Stimulated activated CD4-positive, alpha-beta T cell treated with anti-CD3 and anti-CD28 coated beads, Interleukin-1b, Interleukin-23, amount 100 ng/mL, for 24 hours (primary cell): ENCODE measurements at regions not wholly inside any gene's neighbourhood (a gene's known extent, or its start where the extent isn't known, plus 50 kb on each side); places are given as distances from the start of the nearest gene placed in this dataset.

Experiments
- DNase-seq, 4 experiments: peaks; one replicate each; pipeline ENCODE4 v3.0.0-alpha.2; 2020; ENCODE audit warnings: low read depth in 4 of 4, low spot score in 1 of 4

DNA sequence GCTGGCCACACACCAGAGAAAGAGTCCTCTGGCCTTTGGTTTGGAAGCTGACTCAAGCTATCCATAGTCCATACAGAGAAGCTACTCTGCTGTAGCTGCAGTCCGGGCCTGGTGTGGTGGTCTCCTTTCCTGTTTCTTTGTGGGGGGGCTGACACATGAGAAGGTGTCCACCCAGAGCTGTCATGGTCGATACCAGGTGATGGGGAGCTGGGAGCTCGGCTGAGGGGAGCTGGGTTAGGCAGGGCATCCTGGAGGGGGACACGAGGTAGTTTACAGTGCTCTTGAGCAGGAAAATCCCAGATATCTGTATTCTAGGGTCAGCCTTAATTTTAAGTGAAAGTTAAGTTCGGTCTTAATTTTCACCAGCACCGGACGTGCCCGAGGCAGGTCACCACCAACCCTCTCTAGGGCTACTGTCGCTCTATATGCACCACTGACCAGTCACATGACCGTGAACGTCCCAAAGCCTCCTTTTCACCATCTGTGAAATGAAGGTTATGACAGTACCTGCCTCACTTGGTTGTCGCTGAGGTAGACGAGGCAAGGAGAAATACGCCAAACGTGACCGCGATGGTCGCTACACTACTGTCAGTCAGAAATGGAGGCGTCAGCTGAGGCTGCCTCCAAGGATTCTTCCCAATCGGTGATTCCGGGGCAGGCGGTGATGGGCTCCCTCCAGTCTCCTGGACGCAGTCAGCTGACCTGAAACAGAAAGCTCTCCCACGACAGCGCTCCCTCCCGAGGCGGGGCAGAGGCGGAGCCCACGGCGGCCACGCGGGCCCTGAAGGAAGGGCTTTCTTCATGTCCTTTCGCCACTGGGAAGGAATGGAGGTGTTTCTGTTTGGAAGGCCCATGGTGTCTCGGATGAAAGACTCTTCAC, 69.4 kb upstream of the SHH start:
- DNase-seq, result no peak

DNA sequence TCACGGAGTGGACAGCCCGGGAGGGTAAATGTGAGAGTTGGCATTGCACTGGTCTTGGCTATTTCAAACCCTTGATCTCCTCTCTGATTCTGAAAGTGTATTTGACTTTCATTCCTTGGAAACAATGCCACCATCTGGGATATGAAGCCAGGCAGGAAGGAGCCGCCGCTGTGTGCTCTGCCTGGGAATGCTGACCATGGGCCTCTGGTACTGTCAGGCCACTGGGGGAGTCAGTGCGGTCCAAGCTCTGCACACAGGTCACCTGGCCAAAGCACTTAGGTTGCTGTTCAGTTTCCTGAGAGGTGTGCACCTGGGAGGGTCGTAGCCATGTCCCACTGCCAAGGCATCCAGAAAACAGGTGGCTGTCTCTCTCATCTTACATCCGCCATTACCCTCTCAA, 68.5 kb upstream of the SHH start:
- no peak for DNase-seq

DNA sequence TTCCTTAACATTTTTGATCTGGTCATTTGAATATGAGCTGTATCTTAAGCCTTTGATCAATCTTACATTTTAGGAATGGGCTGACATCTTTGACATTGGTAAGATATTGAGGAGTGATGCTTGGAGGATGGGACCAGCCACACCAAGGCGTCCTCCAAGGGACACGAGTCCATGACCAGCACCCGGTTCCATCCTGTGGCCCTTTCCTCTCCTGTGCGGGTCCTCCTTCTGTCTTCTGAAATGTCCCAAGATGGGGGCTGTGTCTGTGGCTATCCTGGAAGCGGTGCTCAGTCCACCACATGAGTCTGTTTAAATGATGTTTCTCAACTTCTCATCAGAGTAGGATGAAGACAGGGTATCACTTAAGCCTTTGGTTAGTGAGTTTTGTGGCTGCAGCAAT, 67.3 kb upstream of the SHH start:
- DNase-seq, result no peak

DNA sequence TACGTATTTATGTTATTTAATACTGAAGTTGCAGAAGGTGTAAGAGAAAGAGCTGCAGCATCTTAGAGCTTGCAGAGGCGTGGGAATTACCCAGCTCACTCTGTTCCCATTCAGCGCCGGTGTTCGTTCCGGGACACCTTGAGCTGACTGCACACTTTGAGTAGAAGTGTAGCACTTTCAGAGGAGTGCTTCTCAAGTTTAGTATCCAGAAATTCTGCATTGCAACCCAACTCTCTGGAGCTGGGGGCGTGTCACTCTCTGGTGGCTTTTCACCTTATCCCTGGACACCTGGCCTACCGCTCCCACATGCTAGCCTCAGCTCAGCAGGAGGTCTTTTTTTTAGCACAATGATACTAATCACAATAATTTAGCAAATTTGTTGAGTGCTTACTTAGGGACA, 66.4 kb upstream of the SHH start:
- no peak for DNase-seq

DNA sequence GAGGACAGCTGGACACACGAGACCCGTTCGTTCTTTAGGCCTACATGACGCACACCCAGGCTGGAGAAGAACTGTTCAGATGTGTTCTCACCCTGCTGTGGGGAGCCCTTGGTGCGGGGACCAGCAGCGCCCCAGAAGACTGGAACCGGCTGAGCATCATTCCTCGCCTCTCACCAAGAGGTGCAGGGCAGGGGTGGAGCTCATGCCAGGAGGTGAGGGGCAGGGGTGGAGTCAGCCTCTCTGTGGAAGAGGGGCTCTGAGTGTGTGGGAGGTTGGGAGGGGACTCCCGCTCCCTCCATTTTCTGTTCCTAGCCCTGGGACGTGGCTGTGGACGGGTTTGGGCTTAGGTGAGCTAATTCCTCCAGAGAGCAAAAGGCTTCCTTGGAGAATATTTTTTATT, 66.0 kb upstream of the SHH start:
- no peak for DNase-seq

DNA sequence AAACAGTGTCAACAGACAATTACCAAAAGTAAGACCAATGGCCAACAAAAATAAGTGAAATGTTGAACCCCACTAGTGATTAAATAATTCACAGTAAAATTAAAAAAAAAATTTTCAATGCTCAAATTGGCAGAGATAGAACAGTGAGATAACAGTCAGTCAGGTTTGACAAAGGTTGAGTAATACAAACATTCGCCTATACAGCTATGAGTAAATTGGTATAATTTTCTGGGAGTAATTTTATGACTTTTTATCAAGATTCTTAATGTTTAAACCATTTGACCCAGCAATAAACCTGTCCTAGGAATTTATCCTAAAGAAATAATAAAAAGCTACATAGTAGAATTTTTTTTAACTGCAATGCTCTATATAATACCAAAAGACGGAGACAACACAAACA, 64.9 kb upstream of the SHH start:
- DNase-seq, result no peak

DNA sequence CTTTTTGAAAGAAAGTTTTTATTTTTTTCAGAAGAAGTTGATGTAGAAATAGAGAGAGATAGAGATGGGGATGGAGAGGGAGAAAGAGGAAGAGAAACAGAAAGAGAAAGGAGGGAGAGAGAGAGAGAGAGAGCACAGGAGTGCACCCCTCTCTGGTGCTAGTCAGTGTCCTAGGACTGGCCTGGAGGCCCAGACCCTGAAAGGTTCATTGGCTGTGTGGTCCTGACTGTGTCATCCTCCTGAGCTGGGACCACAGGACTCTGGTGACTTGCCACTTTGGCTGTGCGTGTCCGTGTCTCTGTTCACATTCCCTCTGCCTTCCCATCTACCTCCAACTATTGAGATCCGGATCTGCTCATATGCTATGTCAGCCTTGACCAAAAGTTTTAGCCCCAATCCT, 62.1 kb upstream of the SHH start:
- no peak for DNase-seq

DNA sequence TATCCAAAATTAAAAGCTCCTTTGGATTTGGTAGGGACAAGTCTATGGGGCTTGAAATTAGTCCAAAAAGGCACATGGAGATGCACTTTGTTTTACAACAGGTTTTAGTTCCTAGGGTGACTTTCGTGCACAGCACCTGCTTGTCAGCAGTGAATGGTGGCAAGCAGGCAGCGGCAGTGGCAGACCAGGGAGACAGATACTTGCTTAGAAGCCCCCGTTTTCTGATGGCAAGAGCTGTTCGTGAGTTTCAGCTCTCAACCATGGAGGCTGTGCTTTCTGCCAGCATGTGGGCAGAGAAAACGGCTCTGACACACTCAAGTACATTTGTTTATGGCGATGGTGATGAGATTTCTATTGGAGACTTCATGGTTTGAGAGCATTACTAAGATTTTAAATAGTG, 61.7 kb upstream of the SHH start:
- DNase-seq, result no peak

DNA sequence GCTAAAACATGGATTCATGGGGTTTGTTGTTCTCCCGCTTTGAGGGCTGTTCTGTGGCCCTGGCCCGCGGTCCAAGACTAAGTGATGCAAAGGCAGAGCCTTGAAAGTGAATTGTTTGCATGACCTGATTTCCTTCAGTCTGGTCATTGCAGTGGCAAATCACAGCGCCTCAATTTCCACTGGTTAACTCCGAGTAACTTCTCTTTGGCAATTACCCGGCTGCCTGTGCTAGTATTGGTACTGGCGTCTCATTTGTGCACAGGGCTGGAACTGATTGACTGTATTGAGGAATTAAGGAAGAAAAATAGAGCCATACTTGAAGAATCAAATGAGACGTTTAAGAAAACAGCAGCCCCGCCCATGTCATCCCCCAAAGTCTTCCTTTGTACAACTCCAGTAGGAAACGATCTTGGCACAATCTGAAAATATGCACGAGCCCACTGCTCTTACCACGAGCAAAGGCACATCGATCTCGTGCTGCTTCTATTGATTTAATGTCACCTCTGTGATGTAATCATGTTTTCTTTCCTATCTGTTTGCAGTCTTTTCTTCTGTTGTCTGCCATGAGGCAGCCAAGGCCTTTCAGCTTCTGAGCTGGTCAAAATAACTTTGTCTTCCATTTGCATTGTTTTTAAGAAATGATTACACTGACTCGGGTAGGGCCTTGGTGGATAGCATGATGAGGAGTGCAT, 60.6 kb upstream of the SHH start:
- no peak for DNase-seq

DNA sequence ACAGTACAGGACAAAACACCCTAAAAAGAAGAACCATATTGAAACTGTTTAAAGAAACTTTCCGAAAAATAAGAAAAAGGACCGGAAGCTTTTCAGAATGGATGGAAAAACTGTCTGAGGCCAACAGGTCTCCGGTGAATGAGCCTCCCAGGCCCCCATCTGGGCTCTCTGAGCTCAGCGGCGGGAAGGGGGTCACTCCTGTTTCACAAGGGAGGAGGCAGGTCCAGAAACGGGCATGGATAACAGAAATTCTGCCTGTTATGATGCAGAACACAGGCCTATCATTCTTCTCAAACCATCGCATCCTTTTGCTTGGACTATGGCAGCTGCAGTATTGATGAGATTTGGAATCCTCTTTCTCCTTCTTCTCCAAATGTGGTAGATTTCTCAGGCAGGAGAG, 58.9 kb upstream of the SHH start:
- no peak for DNase-seq

DNA sequence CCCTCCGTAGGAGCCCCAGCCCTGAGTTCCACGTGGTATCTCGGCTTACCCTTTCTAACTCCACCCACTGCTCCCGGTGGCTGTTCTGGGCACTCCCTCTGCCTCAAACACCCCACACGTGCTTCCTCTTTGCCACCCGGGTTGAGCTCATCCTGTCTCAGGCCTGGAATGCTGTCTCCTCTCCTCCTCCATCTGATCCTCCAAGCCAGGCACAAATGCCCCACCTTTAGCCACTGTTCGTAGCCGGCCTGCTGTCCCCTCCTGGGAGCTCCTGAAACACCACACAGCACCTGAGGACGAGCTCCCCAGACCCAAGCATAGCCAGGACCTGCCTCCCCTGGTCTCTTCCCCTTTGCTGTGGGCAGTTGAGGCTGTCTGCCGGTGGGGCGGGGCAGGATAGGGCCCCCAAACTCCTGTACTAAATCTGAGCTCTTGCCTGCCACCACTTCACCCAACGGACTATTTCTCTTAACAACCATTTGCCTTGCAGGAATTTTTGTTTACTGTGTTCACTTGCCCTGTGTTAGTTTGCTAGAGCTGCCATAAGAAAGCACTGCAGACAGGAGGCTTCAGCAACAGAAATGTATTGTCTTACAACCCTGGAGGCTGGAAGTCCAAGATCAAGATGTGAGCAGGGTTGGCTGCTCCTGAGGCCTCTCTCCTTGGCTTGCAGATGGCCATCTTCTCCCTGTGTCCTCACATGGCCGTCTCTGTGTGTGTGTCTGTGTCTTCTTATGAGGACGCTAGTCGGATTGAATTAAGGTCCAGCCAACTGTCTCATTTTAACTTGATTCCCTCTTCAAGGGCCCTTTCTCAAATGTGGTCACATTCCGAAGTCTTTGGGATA, 58.3 kb upstream of the SHH start:
- no peak for DNase-seq

DNA sequence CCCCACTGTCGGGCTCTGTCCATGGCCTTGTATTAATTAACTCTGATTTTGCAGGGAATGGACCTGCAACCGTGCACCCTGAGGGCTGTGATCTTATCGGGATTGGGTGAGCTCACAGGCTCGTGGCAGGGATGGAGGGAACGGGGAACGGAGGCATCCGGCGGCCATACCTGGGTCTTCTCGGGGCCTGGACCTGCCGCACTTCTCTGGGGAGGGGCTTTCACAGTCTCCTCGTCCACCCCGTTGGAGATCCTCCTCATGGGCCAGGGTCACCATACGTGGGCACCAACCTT, 57.5 kb upstream of the SHH start:
- DNase-seq, result no peak

DNA sequence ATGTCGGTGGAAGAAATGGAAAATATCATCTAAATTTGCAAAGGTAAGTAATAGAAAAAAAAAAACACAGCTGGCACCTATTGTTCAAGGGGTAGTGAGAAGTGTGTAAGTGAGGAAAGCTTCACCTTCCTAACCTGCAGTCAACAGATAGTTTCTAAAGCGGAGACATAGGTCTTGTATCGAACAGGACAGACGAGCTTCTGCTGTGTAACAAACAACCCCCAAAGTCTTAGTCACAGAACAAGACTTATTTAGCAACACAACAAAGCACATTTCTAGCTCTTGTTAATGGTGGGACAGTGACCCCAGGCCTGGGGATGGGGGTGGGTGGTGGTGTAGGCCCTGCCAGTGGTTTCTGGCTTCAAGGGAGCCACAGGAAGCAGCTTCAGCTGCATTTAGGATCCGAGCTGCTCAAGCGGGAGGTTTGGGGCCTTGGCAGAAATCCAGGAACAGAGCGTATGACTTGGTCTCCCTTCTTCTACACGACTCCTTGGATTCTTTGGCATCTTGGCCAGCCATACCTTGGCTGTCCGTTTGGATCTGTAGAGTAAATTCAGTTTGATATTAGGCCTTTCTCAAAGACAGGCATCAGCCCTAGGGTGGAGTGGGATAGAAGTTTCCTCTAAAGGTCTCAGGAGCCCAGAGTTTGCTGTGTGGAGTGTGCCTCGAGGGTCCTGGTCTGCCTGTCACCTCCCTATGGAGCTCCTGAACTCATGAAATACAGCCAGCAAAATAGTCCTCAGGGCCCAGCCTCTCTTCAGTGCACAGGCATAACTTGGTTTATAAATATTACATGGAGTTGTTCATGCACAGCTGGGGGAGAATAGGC, 56.9 kb upstream of the SHH start:
- no peak for DNase-seq

DNA sequence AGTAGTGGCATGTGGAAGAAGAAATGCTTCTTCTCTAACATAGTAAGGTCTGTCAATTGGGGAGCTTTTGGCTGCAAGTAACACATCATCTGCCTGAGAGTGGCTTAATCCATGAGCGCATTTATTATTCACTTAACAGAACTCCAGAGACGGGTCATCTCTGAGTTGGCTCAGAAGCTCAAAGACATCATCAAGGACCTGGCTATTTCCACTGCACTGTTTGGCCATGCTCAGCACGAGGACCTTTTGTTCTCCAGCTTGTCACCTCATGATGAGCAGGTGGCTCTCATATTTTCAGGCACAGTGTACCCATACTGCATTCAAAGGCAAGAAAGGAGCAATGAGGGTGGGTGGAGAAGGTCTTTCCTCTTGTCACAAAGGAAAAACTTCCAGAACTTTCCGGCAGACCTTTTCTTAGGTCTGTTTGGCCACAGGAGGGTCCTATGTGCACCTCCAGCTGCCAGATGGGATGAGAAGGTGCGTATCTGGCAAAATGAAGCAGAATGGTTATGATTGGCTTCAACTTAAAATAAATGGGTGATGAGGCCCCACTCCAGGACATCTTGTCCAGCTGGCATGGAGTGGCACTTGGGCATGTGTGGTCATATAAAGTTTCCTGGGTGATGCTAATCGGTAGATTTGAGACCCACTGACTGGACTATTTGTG, 55.6 kb upstream of the SHH start:
- DNase-seq, result no peak

DNA sequence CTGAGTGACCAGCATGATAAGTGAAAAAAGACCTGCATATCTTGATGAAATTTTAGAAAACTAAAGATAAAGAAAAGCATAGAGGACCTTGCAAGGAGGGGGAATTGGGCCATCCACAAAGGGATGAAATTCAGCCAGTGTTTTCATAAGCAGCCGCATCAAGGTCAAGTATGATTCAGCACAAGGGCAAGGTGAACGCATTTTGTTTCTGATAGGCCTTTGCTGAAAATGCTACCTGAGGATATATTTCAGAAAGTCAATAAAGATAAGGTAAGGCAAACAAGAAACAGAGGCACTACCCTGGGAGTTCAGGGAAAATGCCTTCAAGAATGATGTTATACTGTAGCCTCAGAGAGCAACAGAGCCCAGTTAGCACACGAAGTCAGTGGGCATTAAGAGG, 55.0 kb upstream of the SHH start:
- no peak for DNase-seq

DNA sequence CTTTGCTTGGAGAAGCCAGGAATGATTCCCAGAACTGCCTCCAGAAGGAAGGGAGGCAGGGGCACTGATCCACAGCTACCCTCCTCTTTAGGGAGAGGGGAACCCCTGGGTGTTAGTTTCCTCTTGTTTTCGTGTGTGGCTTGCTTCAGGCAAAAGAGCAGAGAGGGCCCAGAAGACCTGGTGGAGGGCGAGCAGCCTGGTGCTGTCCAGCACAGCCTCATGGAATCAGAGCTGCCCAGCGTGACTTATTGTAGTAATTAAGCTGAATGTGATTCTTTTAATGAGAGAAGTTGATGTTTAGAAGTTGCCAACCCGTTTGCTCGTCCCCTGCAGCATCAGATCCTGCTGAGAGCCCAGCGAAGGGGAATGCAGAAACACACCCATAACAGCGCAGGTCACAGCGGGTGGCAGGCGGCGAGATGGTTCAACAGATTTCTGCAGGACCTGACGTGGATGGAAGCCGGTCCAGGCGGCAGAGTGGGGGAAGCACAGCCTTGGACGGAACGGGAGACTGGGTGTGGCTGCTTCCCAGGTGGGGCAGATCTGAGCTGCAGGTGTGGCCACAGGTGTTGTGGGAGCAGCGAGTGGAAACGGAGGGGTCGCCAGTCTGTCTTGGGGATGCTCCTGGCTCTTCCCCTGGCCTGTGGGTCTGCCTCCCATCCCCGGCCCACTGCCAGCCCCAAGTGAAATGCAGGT, 53.7 kb upstream of the SHH start:
- DNase-seq, result no peak

DNA sequence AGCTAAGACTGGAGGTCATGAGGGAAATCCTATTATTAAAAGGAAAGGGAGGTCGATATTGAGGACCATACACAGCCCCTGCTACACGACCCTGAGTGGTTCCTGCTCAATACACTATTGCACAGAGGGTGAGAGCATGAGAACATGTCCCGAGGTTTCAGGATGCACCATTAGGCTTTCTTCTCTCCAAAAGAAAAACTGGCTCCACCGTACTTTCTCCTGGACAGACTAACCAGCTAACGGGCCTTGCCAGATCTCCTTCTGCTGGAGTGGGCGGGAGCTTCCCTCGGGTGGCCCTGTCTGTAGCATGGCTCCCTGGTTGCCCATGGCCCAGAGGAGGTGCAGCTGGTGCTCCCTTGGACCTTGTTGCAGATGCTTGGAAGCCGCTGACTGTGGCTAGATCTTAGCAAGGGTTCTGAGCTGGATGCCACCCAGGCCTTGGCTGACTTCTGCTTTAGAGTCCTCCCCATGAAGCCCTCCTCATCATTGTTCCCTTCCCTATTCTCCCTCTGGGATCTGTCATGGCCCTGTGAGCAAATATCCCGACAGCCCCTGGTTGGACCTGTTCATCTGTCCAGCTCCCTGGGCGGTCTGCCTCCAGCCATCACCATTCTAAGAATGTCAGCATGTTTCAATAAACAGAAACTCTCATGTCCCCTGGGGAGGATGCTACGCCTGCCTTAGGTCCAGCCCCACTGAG, 52.9 kb upstream of the SHH start:
- DNase-seq, result no peak

DNA sequence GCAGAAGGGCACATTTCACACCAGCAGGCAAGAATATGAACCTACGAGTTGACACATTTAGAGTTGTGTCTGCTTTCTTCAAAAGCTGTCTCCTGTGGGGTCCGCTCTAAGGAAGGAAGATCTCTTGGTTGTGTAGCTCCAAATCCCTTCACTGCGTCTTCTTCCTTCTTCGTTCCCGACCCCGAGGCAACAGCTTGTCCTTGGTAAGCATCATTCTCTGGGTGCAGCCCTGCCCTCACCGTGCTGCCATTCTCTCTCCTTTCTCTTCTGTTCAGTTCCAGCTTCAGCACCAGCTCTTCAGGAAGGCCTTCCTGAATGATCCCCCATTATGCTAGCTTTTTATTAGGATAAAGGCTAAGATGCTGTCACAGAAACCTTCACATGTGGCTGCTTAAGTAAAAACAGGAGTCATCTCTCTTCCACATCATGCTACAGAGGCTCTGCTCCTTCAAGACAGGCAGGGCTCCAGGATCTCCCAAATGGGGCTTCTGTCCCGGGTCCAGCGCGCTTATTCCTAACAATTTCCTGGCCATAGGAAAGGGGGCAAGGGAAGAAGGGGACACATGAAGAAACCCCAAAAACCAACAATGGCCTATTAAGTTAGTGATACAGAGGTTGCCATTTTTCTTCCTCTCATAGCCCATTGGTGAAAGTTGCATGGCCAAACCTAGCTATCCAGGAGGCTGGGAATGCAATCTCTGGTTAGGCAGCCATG, 52.2 kb upstream of the SHH start:
- DNase-seq, result no peak

DNA sequence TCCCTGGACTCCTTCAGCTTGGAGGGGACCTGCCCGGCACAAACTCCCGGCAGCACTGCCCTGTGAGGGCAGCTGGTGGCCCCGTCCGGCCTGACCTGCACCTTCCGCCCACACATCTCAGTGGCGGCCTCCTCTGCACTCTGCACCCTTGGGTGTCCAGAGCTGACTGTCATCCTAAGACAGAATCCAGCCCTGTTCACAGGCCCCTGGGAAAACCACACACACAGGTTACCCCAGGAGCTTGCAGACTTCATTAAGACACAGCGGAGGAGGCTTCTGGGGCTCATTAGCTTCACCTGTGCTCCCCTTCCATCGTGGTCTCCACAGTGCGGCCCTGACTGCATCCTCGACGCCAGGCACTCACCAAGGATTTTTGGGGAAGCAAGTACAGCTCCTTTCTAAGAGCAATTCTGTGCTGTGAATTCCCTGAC, 51.5 kb upstream of the SHH start:
- no peak for DNase-seq
